Liver (tissue), 8 donors: ENCODE measurements at regions not wholly inside any gene's neighbourhood (a gene's known extent, or its start where the extent isn't known, plus 50 kb on each side); places are given as distances from the start of the nearest gene placed in this dataset.

ENCODE experiments used
- DNase-seq: peaks from one replicate; pipeline ENCODE4 v3.0.0-alpha.2; 2017; ENCODE audit warnings: low spot score
- H3K27ac ChIP-seq, 2 donors: one replicate each; pipeline ENCODE4 v1.7.0; 2013; ENCODE audit warnings: inconsistent platforms in 2 of 2, low read length in 2 of 2, control low read depth in 1 of 2, low read depth in 1 of 2, mild to moderate bottlenecking in 1 of 2
- H3K27me3 ChIP-seq, 4 donors: one replicate each; pipeline versions ENCODE4 v1.6.1 to v1.7.0; 2013; ENCODE audit warnings: low read length in 3 of 4, inconsistent platforms in 1 of 4, mild to moderate bottlenecking in 1 of 4, moderate library complexity in 1 of 4; ENCODE audit not compliant: control insufficient read depth in 4 of 4, insufficient read depth in 4 of 4
- H3K36me3 ChIP-seq, 4 donors: one replicate each; pipeline versions ENCODE4 v1.6.1 to v1.7.0; 2013; ENCODE audit warnings: low read length in 3 of 4, mild to moderate bottlenecking in 3 of 4, low read depth in 1 of 4, moderate library complexity in 1 of 4; ENCODE audit not compliant: control insufficient read depth in 4 of 4, insufficient read depth in 3 of 4
- H3K4me1 ChIP-seq, 4 donors: one replicate each; pipeline versions ENCODE4 v1.6.1 to v1.7.0; 2013; ENCODE audit warnings: low read length in 3 of 4, mild to moderate bottlenecking in 3 of 4, moderate library complexity in 1 of 4; ENCODE audit not compliant: control insufficient read depth in 4 of 4, insufficient read depth in 4 of 4
- H3K4me3 ChIP-seq, 3 donors: one replicate each; pipeline versions ENCODE4 v1.6.1 to v1.7.0; 2013; ENCODE audit warnings: low read length in 3 of 3, control low read depth in 1 of 3, low read depth in 1 of 3, mild to moderate bottlenecking in 1 of 3
- H3K9ac ChIP-seq, 2 donors: one replicate each; pipeline ENCODE4 v1.7.0; 2013; ENCODE audit warnings: low read length in 2 of 2, mild to moderate bottlenecking in 2 of 2, moderate library complexity in 2 of 2, control low read depth in 1 of 2, low read depth in 1 of 2
- H3K9me3 ChIP-seq, 4 donors: one replicate each; pipeline versions ENCODE4 v1.6.1 to v1.7.0; 2013; ENCODE audit warnings: low read length in 3 of 4; ENCODE audit not compliant: control insufficient read depth in 4 of 4
- CTCF ChIP-seq: fragments of 150-350 bp; IDR thresholded peaks from 2 replicates; pipeline ENCODE4 v1.5.1; 2017; ENCODE audit warnings: improper control_type of control experiment, low read depth, low read length; ENCODE audit not compliant: missing input control
- FOXA2 ChIP-seq: IDR thresholded peaks from 2 replicates; pipeline ENCODE4 v1.6.1; 2016; ENCODE audit warnings: antibody characterized with exemption
- SP1 ChIP-seq: IDR thresholded peaks from 2 replicates; pipeline ENCODE4 v1.6.1; 2018; ENCODE audit warnings: antibody characterized with exemption, mild to moderate bottlenecking
- WGBS: extraction: QIAGEN DNeasy Blood & Tissue Kit; methylation state at CpG from one replicate; pipeline ENCODE4 v1.1.7; 2013; 5-methylcytosine and 5-hydroxymethylcytosine counted together
- donor health status: healthy.
- donor health status: healthy.
- donor health status: healthy.
- donor health status: healthy.
- donor health status: healthy.

- TF ChIP-seq FOXA2 (no peak), CTCF (no peak)
Observed at GRCh38 chr6:135105710-135106109, 51.1 kb upstream of the HBS1L start (continued).

- 86% methylated on average over 3 of the region's 3 CpGs for WGBS
Observed at GRCh38 chr6:135105299-135105698, 50.7 kb upstream of the HBS1L start.

More at GRCh38 chr6:135105299-135105698, 50.7 kb upstream of the HBS1L start:
- no peak overlapping the region for H3K27ac ChIP-seq
- no peak for DNase-seq
- H3K4me3 ChIP-seq: no peak overlapping the region
- H3K27me3 ChIP-seq: no peaks in the 10 kb centered on the region
- H3K36me3 ChIP-seq: no peaks in the 10 kb centered on the region
- no peaks in the 10 kb centered on the region for H3K4me1 ChIP-seq
- no peak for TF ChIP-seq SP1
- H3K9me3 ChIP-seq: no peaks in the 10 kb centered on the region
- H3K9ac ChIP-seq: no peak overlapping the region
